Mucosa of descending colon (tissue), 3 donors: ENCODE measurements at regions not wholly inside any gene's neighbourhood (a gene's known extent, or its start where the extent isn't known, plus 50 kb on each side); places are given as distances from the start of the nearest gene placed in this dataset.

Source experiments
- ATAC-seq: fragments of 200-7000 bp; cut with Tn5 transposase; one replicate; pipeline ENCODE4 v1.9.1; 2020; ENCODE audit warnings: mild to moderate bottlenecking, moderate library complexity
- DNase-seq, 3 donors: peaks; one replicate each; pipeline ENCODE4 v3.0.0-alpha.2; 2020
- H3K36me3 ChIP-seq: fragments of 200-600 bp; one replicate; pipeline ENCODE4 v1.8.0; 2021; ENCODE audit warnings: low read depth, mild to moderate bottlenecking
- H3K4me1 ChIP-seq: fragments of 200-600 bp; one replicate; pipeline ENCODE4 v1.8.0; 2021; ENCODE audit warnings: low read depth, mild to moderate bottlenecking
- H3K4me3 ChIP-seq: fragments of 200-600 bp; one replicate; pipeline ENCODE4 v1.8.0; 2021; ENCODE audit warnings: mild to moderate bottlenecking
- H3K9me3 ChIP-seq: fragments of 200-600 bp; one replicate; pipeline ENCODE4 v1.8.0; 2021; ENCODE audit warnings: mild to moderate bottlenecking
- intact Hi-C, 2 donors: fragments of 100-400 bp; cut with DNase I in 1 of 2; cut with micrococcal nuclease in 1 of 2; formaldehyde crosslinking; loops; one replicate each; pipeline versions ENCODE4 v1.11.0 to v1.11.1; 2022; cut with DNase I, micrococcal nuclease
- TF ChIP-seq, protein P1 (sequence below): fragments of 200-600 bp; IDR thresholded peaks from one replicate; pipeline ENCODE4 v1.8.0; 2022; ENCODE audit warnings: antibody characterized with exemption, mild to moderate bottlenecking
- donor health status: DM: no; HTN: no; CAD: no; lungs with moderate emphysema.
- donor health status: DM: no; HTN: no; CAD: no.
- donor health status: DM: no; HTN: yes; CAD: no.

DNA sequence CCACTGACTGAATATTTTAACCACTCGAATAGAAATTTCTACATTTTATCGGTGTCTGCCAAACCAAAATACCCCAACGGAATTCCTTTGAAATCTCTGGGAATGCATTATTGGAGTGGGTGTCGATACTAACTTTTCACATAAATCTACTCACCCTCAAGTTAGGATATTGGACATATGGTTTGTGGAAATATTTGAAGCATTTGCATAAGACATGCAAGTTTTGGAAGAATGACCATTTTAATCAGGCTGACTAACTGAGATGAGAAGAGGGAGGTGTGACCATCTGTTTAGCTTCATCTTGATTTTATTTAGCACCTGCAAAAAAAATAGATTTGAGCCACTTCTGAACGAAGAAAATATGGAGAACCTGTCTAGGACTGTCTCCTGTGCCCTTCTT is 61.2 kb downstream of the KLF6 start:
- Histone ChIP-seq H3K36me3 (no peaks in the 10 kb centered on the region), H3K4me3 (no peak overlapping the region), H3K9me3 (no peaks in the 10 kb centered on the region), H3K4me1 (no peaks in the 10 kb centered on the region)
- DNase-seq (no peak), ATAC-seq (no peak)
- intact Hi-C loops, result no loop called here
- TF ChIP-seq, protein P1, sequence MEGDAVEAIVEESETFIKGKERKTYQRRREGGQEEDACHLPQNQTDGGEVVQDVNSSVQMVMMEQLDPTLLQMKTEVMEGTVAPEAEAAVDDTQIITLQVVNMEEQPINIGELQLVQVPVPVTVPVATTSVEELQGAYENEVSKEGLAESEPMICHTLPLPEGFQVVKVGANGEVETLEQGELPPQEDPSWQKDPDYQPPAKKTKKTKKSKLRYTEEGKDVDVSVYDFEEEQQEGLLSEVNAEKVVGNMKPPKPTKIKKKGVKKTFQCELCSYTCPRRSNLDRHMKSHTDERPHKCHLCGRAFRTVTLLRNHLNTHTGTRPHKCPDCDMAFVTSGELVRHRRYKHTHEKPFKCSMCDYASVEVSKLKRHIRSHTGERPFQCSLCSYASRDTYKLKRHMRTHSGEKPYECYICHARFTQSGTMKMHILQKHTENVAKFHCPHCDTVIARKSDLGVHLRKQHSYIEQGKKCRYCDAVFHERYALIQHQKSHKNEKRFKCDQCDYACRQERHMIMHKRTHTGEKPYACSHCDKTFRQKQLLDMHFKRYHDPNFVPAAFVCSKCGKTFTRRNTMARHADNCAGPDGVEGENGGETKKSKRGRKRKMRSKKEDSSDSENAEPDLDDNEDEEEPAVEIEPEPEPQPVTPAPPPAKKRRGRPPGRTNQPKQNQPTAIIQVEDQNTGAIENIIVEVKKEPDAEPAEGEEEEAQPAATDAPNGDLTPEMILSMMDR, result no peak

DNA sequence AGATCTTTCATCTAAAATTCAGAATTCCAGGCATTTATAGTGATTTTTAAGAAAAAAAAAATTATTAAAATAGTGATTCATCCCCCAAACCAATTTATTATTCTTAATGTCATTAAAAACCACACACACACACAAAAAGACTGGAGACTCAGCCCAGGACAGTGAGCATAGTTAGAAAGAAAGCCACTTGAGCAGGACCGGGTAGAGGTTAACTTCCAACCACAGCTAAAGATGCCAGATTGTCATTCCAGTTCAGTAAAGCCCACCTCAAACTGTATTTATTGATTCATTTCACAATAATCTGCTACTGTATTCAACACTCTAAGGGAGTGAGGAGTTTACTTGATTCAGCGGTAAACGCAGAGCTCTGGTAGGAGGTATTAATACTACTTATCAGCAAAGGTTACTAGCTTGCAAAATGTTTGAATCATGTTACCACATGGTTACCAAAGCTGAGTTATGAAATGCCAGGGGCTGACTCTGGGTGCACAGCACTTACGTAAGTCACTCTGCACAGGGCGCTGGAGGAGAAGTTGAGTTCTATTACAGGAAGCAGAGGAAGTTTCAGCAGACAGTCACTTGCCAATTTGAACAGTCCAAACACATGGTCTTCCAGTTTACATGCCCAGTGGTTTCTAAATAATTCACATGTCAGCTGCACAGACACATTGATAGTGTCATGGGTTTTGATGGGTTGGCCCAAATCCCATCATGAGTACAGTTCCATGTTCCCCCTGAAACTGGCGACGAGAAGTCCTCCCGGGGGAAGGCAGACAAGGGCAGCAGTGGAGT is 64.6 kb downstream of the KLF6 start:
- DNase-seq, result peak in 1 of 3 donors; percentile 20
- Histone ChIP-seq H3K9me3 (no peaks in the 10 kb centered on the region), H3K4me3 (no peak overlapping the region), H3K36me3 (no peaks in the 10 kb centered on the region), H3K4me1 (no peaks in the 10 kb centered on the region)
- intact Hi-C loops, result no loop called here
- peak; percentile 66 for ATAC-seq
- TF ChIP-seq, protein P1, result no peak

DNA sequence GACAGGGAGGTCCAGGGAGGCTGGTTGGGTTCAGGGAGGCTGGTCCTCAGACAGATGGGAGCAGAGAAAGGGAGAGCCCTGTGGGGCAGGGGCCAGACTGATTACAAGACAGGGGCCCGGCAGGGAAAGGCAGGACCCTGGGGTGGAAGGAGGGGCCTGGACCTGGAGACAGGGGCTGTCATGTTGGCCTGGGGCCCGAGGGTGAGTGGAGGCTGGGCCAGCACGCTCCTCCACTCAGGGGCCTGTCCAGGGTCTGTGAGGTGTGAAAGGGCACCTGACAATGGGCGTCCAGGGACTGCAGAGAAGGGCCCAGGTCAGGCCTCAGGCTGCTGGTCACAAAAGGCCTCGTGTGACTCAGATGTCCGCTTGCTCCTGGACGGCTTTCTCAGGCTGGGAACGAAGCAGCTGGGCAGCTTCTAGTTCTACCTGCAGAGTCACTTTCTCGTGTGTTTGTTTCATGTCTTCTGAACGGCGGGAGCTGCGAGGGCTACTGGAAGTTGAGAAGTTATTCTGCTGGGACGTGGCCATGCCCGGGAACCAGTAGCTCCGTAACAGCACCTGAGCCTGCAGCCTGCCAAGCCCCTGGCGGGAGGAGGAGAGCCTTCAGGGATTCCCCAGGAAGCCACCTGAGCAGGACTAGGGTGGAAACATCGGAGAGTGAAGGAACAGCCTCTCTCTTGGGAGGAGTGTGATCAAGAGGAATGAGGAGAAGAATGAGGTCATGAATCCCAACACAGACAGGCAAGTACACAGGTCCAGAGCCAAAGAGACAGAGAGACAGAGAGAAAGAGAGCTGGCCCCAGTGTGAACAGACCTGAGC is 65.8 kb downstream of the KLF6 start:
- ATAC-seq, result no peak
- H3K36me3 ChIP-seq, result no peaks in the 10 kb centered on the region
- DNase-seq, result no peak
- H3K9me3 ChIP-seq, result no peaks in the 10 kb centered on the region
- no peaks in the 10 kb centered on the region for H3K4me1 ChIP-seq
- intact Hi-C loops, result no loop called here
- TF ChIP-seq, protein P1, result no peak
- no peak overlapping the region for H3K4me3 ChIP-seq

DNA sequence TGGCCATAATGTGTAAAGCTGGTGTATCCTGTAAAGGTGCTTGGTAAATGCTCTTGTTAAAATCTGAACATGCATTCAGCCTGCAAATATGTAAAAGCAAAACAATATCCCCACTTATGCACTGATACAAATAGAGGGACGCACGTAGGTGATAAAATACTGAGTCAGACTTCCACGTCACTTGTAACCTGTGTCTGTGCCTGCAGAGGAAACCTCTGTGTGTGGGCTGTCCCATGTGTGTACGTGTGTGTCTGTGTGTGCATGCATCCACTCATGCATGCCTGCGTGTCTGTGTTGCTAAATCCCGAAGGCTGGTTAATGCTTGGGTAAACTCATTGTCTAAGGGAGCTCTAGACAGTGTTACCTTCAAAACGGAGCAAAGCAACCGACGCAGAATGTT is 68.9 kb downstream of the KLF6 start:
- TF ChIP-seq, protein P1, result no peak
- H3K36me3 ChIP-seq, result no peaks in the 10 kb centered on the region
- ATAC-seq, result no peak
- H3K4me3 ChIP-seq, result no peak overlapping the region
- no peaks in the 10 kb centered on the region for H3K4me1 ChIP-seq
- H3K9me3 ChIP-seq, result peaks cover 3% of the 10 kb centered on the region
- no peak for DNase-seq
- intact Hi-C loops, result no loop called here

DNA sequence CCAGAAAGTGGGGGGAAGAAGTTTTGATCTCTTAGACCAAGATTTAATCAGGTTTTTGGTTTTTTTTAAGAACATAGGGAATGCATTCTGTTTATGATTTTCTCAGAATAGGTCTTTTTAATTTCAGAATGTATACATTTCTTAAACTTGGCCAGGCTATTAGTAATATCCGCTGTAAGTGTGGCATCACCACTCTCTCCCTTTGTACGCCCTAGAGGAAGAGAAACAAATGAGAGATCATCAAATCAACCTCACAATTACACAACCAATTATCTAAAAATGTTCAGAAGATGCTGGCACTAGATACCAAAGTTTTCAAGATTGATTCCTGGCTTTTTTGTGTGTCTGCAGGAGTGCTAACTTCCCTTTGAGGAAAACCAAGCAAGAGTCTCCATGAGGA is 70.0 kb downstream of the KLF6 start:
- TF ChIP-seq, protein P1, result no peak
- intact Hi-C loops, result no loop called here
- Histone ChIP-seq H3K36me3 (no peaks in the 10 kb centered on the region), H3K4me1 (no peaks in the 10 kb centered on the region), H3K9me3 (peaks cover 3% of the 10 kb centered on the region), H3K4me3 (no peak overlapping the region)
- ATAC-seq (no peak), DNase-seq (no peak)
